ENCODE measurements at regions not wholly inside any gene's neighbourhood (a gene's known extent, or its start where the extent isn't known, plus 50 kb on each side); places are given as distances from the start of the nearest gene placed in this dataset.

DNA sequence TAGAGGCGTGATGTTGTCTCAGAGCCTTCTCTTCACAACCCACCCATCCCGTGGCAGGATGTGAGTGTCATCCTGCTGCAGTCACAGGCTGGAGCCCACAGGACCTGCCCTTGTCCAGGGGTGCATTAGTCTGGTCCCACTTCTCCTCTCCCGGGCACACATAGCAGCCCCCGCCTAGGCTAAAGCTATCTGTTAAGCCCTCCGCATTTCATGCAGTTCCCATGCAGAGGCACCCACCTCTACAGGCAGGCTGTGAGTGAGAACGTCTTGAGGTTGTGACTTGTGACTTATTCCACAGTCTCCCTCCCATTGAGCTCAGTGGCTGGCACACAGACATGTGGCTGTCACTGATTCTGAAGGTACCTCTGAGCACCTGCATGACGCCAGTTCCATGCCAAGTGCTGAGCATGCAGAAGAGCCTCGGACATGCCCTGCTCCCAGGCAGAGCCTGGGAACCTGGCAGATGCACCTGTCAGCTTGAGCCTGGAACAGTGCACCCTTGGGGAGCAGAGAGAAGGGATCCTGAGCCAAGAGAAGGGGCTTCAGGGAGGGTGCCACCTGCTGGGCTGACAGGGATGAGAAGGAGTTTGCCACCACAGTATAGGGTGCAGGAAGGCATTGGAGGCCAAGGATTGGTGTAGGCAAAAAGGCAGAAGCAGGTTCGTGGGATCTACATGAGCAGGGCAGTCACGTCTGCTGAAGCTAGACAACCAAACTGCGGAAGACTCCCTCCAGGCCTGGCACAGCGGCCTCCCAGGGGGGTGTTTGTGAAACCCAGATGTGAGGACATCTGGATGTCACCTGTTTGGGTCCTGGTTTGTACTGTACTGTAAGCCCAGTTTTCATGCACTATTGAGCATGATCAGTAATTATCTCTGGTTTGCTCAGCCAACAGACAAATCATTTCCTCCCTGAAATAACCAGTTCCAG is 213.6 kb downstream of the GLI2 start:
- Histone ChIP-seq H3K36me3 (no peaks in the 10 kb centered on the region), H3K27me3 (no peaks in the 10 kb centered on the region), H3K9me3 (no peaks in the 10 kb centered on the region), H3K27ac (no peak overlapping the region), H3K4me1 (ENCODE audit: control insufficient read depth in 1 of 2, insufficient read depth in 1 of 2, low read depth in 1 of 2, low read length in 1 of 2) (no peaks in the 10 kb centered on the region), H3K4me3 (ENCODE audit: low read depth in 1 of 2, low read length in 1 of 2) (no peak overlapping the region)
- TF ChIP-seq, protein P1, sequence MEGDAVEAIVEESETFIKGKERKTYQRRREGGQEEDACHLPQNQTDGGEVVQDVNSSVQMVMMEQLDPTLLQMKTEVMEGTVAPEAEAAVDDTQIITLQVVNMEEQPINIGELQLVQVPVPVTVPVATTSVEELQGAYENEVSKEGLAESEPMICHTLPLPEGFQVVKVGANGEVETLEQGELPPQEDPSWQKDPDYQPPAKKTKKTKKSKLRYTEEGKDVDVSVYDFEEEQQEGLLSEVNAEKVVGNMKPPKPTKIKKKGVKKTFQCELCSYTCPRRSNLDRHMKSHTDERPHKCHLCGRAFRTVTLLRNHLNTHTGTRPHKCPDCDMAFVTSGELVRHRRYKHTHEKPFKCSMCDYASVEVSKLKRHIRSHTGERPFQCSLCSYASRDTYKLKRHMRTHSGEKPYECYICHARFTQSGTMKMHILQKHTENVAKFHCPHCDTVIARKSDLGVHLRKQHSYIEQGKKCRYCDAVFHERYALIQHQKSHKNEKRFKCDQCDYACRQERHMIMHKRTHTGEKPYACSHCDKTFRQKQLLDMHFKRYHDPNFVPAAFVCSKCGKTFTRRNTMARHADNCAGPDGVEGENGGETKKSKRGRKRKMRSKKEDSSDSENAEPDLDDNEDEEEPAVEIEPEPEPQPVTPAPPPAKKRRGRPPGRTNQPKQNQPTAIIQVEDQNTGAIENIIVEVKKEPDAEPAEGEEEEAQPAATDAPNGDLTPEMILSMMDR (IDR thresholded peaks at IDR 0.05): no peak

DNA sequence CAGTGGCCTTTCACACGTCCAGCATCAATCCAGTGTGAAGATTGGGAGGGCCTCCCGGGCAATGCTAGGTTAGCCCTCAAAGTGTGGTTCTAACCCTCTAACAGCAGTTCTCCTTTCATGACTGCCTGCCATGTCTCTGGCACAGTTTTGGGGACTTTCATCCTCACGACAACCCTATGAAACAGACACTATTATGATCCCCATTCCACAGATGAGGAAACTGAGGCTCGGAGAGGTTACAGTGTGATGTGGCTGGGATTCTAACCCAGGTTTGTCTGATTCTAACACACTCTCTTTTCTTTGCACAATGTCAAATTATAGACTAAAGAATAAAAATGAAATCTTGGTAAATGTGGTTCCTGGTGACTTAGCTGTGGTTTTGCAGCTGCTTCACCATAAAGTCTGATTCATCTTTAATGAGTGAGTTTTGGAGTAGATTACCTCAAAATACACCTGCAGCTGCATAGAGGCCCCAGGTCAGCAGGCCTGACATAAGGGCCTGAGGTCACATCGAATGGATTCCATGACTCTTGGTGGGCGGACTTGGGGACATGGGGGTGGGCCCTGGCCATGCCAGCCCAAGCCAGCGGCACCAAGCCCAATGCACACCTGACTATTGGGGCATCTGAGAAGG is 214.4 kb downstream of the GLI2 start:
- H3K27me3 ChIP-seq: no peaks in the 10 kb centered on the region
- H3K4me1 ChIP-seq (ENCODE audit: control insufficient read depth in 1 of 2, insufficient read depth in 1 of 2, low read depth in 1 of 2, low read length in 1 of 2): no peaks in the 10 kb centered on the region
- H3K36me3 ChIP-seq: no peaks in the 10 kb centered on the region
- no peak overlapping the region for H3K27ac ChIP-seq
- H3K4me3 ChIP-seq (ENCODE audit: low read depth in 1 of 2, low read length in 1 of 2): no peak overlapping the region
- H3K9me3 ChIP-seq: no peaks in the 10 kb centered on the region
- TF ChIP-seq, protein P1 (IDR thresholded peaks at IDR 0.05): no peak

DNA sequence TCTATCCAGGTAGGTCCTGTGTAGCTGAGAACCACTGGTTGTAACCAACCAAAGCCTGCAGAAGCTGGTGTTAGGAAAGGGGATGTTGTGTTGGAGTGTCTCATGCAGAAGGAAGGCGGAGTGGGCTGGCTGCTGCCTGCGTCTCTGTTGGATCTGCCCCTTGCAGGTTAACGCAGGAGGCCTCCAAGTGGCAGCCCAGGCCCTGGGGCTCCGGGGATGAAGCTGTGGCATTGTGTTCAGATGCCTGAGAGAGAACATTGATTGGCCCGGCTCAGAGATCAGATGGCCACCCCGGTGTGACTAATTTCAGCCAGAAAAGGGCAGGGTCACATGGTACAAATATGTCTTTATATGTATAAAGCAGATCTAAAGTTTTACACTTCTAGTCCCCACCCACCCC is 216.0 kb downstream of the GLI2 start:
- TF ChIP-seq, protein P1 (IDR thresholded peaks at IDR 0.05): no peak
- Histone ChIP-seq H3K27me3 (no peaks in the 10 kb centered on the region), H3K36me3 (no peaks in the 10 kb centered on the region), H3K27ac (no peak overlapping the region), H3K4me3 (ENCODE audit: low read depth in 1 of 2, low read length in 1 of 2) (no peak overlapping the region), H3K4me1 (ENCODE audit: control insufficient read depth in 1 of 2, insufficient read depth in 1 of 2, low read depth in 1 of 2, low read length in 1 of 2) (no peaks in the 10 kb centered on the region), H3K9me3 (no peaks in the 10 kb centered on the region)

DNA sequence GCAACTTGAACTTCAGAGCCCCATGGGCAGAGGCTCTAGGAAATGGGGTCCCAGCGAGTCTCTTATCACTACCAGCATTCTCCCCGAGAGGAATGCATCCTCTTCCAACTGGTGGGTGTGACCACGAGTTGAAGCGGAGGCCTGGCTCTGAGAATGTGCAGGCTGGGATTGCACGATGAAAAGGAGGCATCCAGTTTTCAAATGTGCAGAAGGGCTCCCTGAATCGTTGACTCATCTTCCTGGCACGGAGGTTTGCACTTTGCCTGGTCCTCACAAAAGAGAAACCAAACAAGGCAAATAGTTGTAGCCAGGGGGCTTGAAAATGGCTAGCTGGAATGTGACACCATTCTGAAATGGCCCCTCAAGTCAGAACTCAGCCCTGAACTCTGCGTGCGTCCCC is 216.7 kb downstream of the GLI2 start:
- TF ChIP-seq, protein P1 (IDR thresholded peaks at IDR 0.05): no peak
- no peak overlapping the region for H3K4me3 ChIP-seq (ENCODE audit: low read depth in 1 of 2, low read length in 1 of 2)
- H3K27me3 ChIP-seq: no peaks in the 10 kb centered on the region
- H3K4me1 ChIP-seq (ENCODE audit: control insufficient read depth in 1 of 2, insufficient read depth in 1 of 2, low read depth in 1 of 2, low read length in 1 of 2): no peaks in the 10 kb centered on the region
- H3K27ac ChIP-seq: no peak overlapping the region
- no peaks in the 10 kb centered on the region for H3K9me3 ChIP-seq
- H3K36me3 ChIP-seq: no peaks in the 10 kb centered on the region

DNA sequence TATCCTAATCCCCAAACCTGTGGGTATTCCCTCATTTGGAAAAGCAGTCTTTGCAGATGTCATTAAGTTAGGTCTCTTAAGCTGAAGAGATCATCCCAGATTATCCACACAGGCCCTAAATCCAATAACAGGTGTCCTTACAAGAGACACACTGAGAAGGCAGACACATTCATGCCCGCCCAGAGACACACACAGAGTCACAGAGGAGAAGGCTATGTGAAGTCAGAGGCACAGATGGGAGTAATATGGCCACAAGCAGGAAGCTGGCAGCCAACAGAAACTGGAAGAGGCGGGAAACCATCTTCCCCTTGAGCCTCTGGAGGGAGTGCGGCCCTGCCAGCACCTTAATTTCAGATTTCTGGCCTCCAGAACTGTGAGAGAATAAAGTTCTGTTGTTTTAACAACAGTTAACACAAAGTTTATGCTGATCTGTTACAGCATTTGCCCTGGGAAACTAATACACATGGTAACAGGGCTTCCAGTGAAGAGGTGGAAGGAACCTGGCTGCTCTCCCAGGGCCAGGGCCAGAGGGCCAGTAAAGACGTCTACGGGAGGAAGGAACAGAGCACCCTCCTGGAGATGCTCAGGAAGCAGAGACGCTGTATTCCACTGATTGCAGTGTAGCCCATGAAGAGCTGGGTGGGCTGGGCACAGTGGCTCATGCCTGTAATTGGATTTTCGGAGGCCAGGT is 217.5 kb downstream of the GLI2 start:
- no peaks in the 10 kb centered on the region for H3K4me1 ChIP-seq (ENCODE audit: control insufficient read depth in 1 of 2, insufficient read depth in 1 of 2, low read depth in 1 of 2, low read length in 1 of 2)
- H3K36me3 ChIP-seq: no peaks in the 10 kb centered on the region
- H3K27ac ChIP-seq: no peak overlapping the region
- no peak overlapping the region for H3K4me3 ChIP-seq (ENCODE audit: low read depth in 1 of 2, low read length in 1 of 2)
- TF ChIP-seq, protein P1 (IDR thresholded peaks at IDR 0.05): no peak
- H3K9me3 ChIP-seq: no peaks in the 10 kb centered on the region
- no peaks in the 10 kb centered on the region for H3K27me3 ChIP-seq
